Neuronal stem cell (in vitro differentiated cells): ENCODE measurements at regions not wholly inside any gene's neighbourhood (a gene's known extent, or its start where the extent isn't known, plus 50 kb on each side); places are given as distances from the start of the nearest gene placed in this dataset.

ENCODE experiments used
- DNase-seq: peaks from one replicate; pipeline ENCODE4 v3.0.0-alpha.2; 2013; ENCODE audit warnings: low spot score
- H2AFZ ChIP-seq: one replicate; pipeline ENCODE4 v1.6.1; 2013; ENCODE audit warnings: mild to moderate bottlenecking, low read length, inconsistent platforms
- H2AK5ac ChIP-seq: 2 replicates; pipeline ENCODE4 v1.6.1; 2013; ENCODE audit warnings: low read depth, mild to moderate bottlenecking, inconsistent platforms, low read length, moderate library complexity, mixed read lengths
- H2BK120ac ChIP-seq: 2 replicates; pipeline ENCODE4 v1.6.1; 2013; ENCODE audit warnings: low read depth, mild to moderate bottlenecking, inconsistent platforms, low read length, moderate library complexity, mixed read lengths
- H2BK12ac ChIP-seq: one replicate; pipeline ENCODE4 v1.6.1; 2013; ENCODE audit warnings: low read length, inconsistent platforms
- H2BK15ac ChIP-seq: 2 replicates; pipeline ENCODE4 v1.6.1; 2013; ENCODE audit warnings: mild to moderate bottlenecking, low read length, inconsistent platforms, mixed read lengths
- H2BK5ac ChIP-seq: one replicate; pipeline ENCODE4 v1.6.1; 2013; ENCODE audit warnings: inconsistent platforms, mild to moderate bottlenecking, low read length, moderate library complexity
- H3K14ac ChIP-seq: one replicate; pipeline ENCODE4 v1.6.1; 2013; ENCODE audit warnings: low read length, inconsistent platforms
- H3K18ac ChIP-seq: 2 replicates; pipeline ENCODE4 v1.6.1; 2013; ENCODE audit warnings: low read length, inconsistent platforms
- H3K23ac ChIP-seq: 2 replicates; pipeline ENCODE4 v1.6.1; 2013; ENCODE audit warnings: low read depth, mild to moderate bottlenecking, mixed read lengths, low read length, inconsistent platforms; ENCODE audit not compliant: poor library complexity
- H3K27ac ChIP-seq: replicated peaks from 3 replicates; pipeline ENCODE4 v1.5.1; 2013; ENCODE audit warnings: low read length, inconsistent platforms
- H3K27me3 ChIP-seq, 3 experiments: 2 replicates each; pipeline ENCODE4 v1.6.1; 2013; ENCODE audit warnings: low read length in 3 of 3, mild to moderate bottlenecking in 2 of 3, inconsistent platforms in 1 of 3, low read depth in 1 of 3, mixed read lengths in 1 of 3, moderate library complexity in 1 of 3; ENCODE audit not compliant: control insufficient read depth in 3 of 3, insufficient read depth in 3 of 3
- H3K36me3 ChIP-seq, 2 donors: replicated peaks in 1 of 2; 2 replicates each; pipeline ENCODE4 v1.6.1; 2013; ENCODE audit warnings: low read length in 2 of 2; ENCODE audit not compliant: control insufficient read depth in 2 of 2, insufficient read depth in 2 of 2
- H3K4ac ChIP-seq: 2 replicates; pipeline ENCODE4 v1.6.1; 2013; ENCODE audit warnings: inconsistent platforms, mild to moderate bottlenecking, low read length, moderate library complexity
- H3K4me1 ChIP-seq, 2 donors: 1 replicate in 1 of 2; 2 replicates in 1 of 2; pipeline ENCODE4 v1.6.1; 2013; ENCODE audit warnings: low read length in 2 of 2, low read depth in 1 of 2; ENCODE audit not compliant: control insufficient read depth in 2 of 2, insufficient read depth in 1 of 2
- H3K4me2 ChIP-seq: one replicate; pipeline ENCODE4 v1.6.1; 2013; ENCODE audit warnings: mild to moderate bottlenecking, low read length, inconsistent platforms; ENCODE audit not compliant: insufficient read depth, poor library complexity, severe bottlenecking
- H3K4me3 ChIP-seq, 2 donors: 2 replicates each; pipeline ENCODE4 v1.5.1; 2013; ENCODE audit warnings: low read length in 2 of 2, mild to moderate bottlenecking in 2 of 2, inconsistent platforms in 1 of 2, moderate library complexity in 1 of 2
- H3K79me1 ChIP-seq: one replicate; pipeline ENCODE4 v1.6.1; 2013; ENCODE audit warnings: low read depth, mild to moderate bottlenecking, inconsistent platforms, low read length, moderate library complexity
- H3K9ac ChIP-seq: one replicate; pipeline ENCODE4 v1.6.1; 2013; ENCODE audit warnings: mild to moderate bottlenecking, low read depth, low read length, inconsistent platforms; ENCODE audit not compliant: poor library complexity
- H3K9me3 ChIP-seq, 2 donors: replicated peaks in 1 of 2; 2 replicates each; pipeline versions ENCODE3 to v1.6.1; 2013; ENCODE audit warnings: low read length in 2 of 2, mild to moderate bottlenecking in 2 of 2, inconsistent platforms in 1 of 2, low read depth in 1 of 2, mixed read lengths in 1 of 2, moderate library complexity in 1 of 2; ENCODE audit not compliant: control insufficient read depth in 2 of 2, insufficient read depth in 1 of 2
- H4K8ac ChIP-seq: one replicate; pipeline ENCODE4 v1.6.1; 2013; ENCODE audit warnings: low read depth, mild to moderate bottlenecking, inconsistent platforms, low read length, moderate library complexity
- H4K91ac ChIP-seq: one replicate; pipeline ENCODE4 v1.6.1; 2013; ENCODE audit warnings: low read length, low read depth, mild to moderate bottlenecking, inconsistent platforms; ENCODE audit not compliant: poor library complexity
- WGBS, 2 donors: extraction: QIAGEN DNeasy Blood & Tissue Kit; methylation state at CpG; one replicate each; pipeline ENCODE4 v1.1.7; 2013; ENCODE audit warnings: missing lambda C conversion rate in 2 of 2, mixed read lengths in 1 of 2; ENCODE audit not compliant: insufficient read length in 2 of 2, insufficient replicate concordance in 1 of 2; ENCODE audit errors: extremely low coverage in 2 of 2; 5-methylcytosine and 5-hydroxymethylcytosine counted together

DNA sequence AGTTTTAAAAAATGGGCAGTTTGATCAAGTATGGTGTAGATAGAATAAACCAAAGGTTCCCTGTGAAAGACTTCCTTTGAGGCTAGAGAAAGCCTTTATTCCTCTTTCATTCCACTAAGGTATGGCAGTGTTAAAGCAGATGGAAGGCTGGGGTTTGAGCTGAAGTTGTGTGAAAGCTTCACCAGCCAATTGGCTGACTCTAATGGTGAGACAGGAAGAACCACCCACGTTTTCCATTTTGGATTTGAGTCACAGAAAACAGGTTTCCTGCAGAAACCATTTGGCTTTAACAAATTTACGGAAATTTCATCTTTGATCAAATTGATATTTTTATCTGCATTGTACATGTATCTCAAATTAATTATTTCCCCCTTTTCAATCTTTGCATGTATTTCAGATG lies 455.0 kb downstream of the PCNX1 start:
- Histone ChIP-seq H3K4me2 (no peak overlapping the region), H3K14ac (no peak overlapping the region), H2BK120ac (no peak overlapping the region), H2BK15ac (no peak overlapping the region), H3K23ac (no peak overlapping the region), H2BK12ac (no peak overlapping the region), H3K4ac (no peak overlapping the region), H3K18ac (no peak overlapping the region), H2AK5ac (no peak overlapping the region), H4K91ac (no peak overlapping the region), H3K9me3 (no peaks in the 10 kb centered on the region), H3K79me1 (peaks cover 6% of the 10 kb centered on the region), H3K27me3 (no peaks in the 10 kb centered on the region), H2BK5ac (no peak overlapping the region), H2AFZ (no peak overlapping the region), H4K8ac (no peak overlapping the region), H3K4me3 (no peak overlapping the region), H3K27ac (no peak overlapping the region), H3K9ac (no peak overlapping the region), H3K4me1 (no peaks in the 10 kb centered on the region), H3K36me3 (no peaks in the 10 kb centered on the region)
- no CpG with 5 or more reads among the region's 2 CpGs for WGBS, 2 donors
- DNase-seq, result no peak

DNA sequence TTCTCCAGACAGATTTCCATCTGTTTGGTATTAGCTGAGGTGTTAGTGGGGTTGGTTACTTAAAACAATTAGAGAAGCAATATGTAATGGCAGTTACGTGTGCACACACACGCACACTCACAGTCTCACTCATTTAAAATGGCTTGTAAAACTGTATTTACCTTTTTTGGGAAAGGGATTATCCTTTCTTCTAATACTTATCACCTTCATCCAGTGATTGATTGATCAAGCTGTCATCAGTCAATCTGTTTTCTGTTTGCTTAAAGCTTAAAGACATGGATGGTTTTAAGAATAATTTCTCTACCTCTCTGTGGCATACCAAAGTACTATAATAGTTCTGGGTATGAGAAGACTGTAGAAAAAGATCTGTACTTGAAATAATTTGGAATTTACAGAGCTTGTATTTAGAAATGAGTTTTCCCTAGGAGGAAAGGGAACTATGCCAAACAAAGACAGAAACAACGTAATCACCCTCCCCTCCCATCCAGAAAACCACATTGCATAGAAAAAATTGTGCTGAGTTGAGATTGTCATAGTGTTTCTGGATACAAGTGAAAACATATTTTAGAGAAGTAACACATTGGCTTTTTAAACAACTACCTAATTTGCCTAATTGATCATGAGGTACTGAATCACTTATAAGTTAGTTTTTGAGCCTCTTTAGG lies 455.8 kb downstream of the PCNX1 start:
- no peak overlapping the region for H4K8ac ChIP-seq
- no peaks in the 10 kb centered on the region for H3K36me3 ChIP-seq
- no CpG with 5 or more reads among the region's 3 CpGs for WGBS, 2 donors
- H3K4me2 ChIP-seq, result no peak overlapping the region
- no peaks in the 10 kb centered on the region for H3K9me3 ChIP-seq
- no peak overlapping the region for H2AFZ ChIP-seq
- H3K18ac ChIP-seq, result no peak overlapping the region
- no peak overlapping the region for H3K27ac ChIP-seq
- no peaks in the 10 kb centered on the region for H3K27me3 ChIP-seq
- no peak overlapping the region for H3K14ac ChIP-seq
- H3K4me3 ChIP-seq, result no peak overlapping the region
- no peak overlapping the region for H3K23ac ChIP-seq
- H4K91ac ChIP-seq, result no peak overlapping the region
- H2AK5ac ChIP-seq, result no peak overlapping the region
- H2BK120ac ChIP-seq, result no peak overlapping the region
- no peak overlapping the region for H2BK12ac ChIP-seq
- no peak for DNase-seq
- no peak overlapping the region for H2BK15ac ChIP-seq
- no peaks in the 10 kb centered on the region for H3K4me1 ChIP-seq
- H2BK5ac ChIP-seq, result no peak overlapping the region
- H3K79me1 ChIP-seq, result peaks cover 6% of the 10 kb centered on the region
- no peak overlapping the region for H3K4ac ChIP-seq
- H3K9ac ChIP-seq, result no peak overlapping the region

DNA sequence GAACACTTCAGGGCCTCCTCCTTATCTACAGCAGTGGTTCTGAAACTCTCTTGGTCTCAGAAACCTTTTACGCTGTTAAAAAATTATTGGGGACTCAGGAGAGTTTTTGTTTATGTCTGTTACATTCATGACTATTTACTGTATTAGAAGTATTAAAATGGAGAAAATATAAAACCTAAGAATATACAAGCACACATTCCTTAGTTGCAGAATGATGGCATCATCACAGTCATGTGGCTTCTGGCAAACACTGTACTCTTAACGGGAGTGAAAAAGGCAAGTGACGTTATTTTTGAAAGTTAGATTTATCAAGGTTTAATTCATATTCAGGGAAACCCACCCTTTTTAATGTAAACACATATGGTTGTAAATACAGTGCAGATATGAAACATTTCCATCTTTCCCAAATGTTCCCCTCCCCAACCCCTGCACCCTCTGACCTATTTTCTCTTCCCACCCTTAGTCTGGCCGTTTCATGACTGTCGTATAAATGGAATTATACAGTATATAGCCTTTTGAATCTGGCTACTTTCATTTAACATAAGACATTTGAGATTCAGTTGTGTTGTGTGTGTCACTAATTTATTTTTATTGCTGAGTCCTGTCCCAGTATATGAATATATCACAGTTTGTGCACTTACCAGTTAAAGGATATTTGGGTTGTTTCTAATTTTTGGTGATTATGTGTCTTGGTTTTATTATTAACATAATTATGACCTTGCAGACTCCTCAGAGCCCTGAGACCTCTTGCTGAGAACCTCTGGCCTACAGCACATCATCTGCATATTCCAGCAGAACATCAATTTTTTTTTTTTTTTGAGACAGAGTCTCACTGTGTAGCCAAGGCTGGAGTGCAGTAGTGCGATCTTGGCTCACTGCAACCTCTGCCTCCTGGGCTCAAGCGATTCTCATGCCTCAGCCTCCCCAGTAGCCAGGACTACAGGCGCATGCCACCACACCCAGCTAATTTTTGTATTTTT lies 457.0 kb downstream of the PCNX1 start:
- Histone ChIP-seq H3K27ac (no peak overlapping the region), H3K14ac (no peak overlapping the region), H2BK120ac (no peak overlapping the region), H3K27me3 (no peaks in the 10 kb centered on the region), H3K4me1 (no peaks in the 10 kb centered on the region), H3K4me2 (no peak overlapping the region), H2AK5ac (no peak overlapping the region), H3K4me3 (no peak overlapping the region), H3K9me3 (no peaks in the 10 kb centered on the region), H2BK5ac (no peak overlapping the region), H3K4ac (no peak overlapping the region), H4K91ac (no peak overlapping the region), H3K36me3 (no peaks in the 10 kb centered on the region), H2BK15ac (no peak overlapping the region), H2BK12ac (no peak overlapping the region), H3K79me1 (peaks cover 6% of the 10 kb centered on the region), H3K23ac (no peak overlapping the region), H3K18ac (no peak overlapping the region), H2AFZ (no peak overlapping the region), H4K8ac (no peak overlapping the region), H3K9ac (no peak overlapping the region)
- no peak for DNase-seq
- no CpG with 5 or more reads among the region's 8 CpGs for WGBS, 2 donors

DNA sequence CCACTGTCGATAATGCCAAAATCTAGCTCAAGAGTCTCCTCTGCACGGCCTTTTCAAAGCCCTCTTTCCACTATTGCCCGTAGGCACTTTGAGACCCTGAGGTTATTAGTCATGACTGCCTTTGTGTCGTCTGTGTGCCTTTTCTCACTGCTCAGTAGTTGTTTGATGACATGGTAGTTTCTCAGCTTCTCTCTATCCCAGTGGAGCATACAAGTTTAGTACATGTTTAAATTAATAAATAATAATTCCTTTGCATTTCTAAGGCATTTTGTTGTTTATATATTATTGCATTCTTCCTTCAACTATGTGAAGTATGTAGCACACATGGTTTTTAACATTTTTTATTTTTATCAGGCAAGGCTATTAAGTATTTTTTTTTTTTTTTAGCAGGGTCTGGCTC lies 458.1 kb downstream of the PCNX1 start:
- Histone ChIP-seq H2BK15ac (no peak overlapping the region), H2BK5ac (no peak overlapping the region), H2AK5ac (no peak overlapping the region), H2BK12ac (no peak overlapping the region), H3K79me1 (peaks cover 6% of the 10 kb centered on the region), H3K4me2 (no peak overlapping the region), H3K23ac (no peak overlapping the region), H4K91ac (no peak overlapping the region), H3K4me3 (no peak overlapping the region), H2AFZ (no peak overlapping the region), H3K9me3 (no peaks in the 10 kb centered on the region), H2BK120ac (no peak overlapping the region), H4K8ac (no peak overlapping the region), H3K27me3 (no peaks in the 10 kb centered on the region), H3K4me1 (no peaks in the 10 kb centered on the region), H3K18ac (no peak overlapping the region), H3K27ac (no peak overlapping the region), H3K14ac (no peak overlapping the region), H3K36me3 (no peaks in the 10 kb centered on the region), H3K9ac (no peak overlapping the region), H3K4ac (no peak overlapping the region)
- WGBS, 2 donors, result no CpG with 5 or more reads among the region's 4 CpGs
- no peak for DNase-seq
